Epithelial cell of esophagus (primary cell): ENCODE measurements at regions not wholly inside any gene's neighbourhood (a gene's known extent, or its start where the extent isn't known, plus 50 kb on each side); places are given as distances from the start of the nearest gene placed in this dataset.

ENCODE experiments used
- DNase-seq: peaks from one replicate; pipeline ENCODE4 v3.0.0; 2010; ENCODE audit warnings: low read depth
- H3K4me3 ChIP-seq: 2 replicates; pipeline ENCODE4 v1.5.1; 2011; ENCODE audit warnings: mild to moderate bottlenecking, low read length, control low read depth
- CTCF ChIP-seq: IDR thresholded peaks from 2 replicates; pipeline ENCODE4 v1.5.1; 2011; ENCODE audit warnings: low read depth, mild to moderate bottlenecking, low read length, control low read depth, inconsistent platforms; ENCODE audit not compliant: insufficient read depth; ENCODE audit errors: missing control alignments

- no peak for TF ChIP-seq CTCF
- no peak overlapping the region for H3K4me3 ChIP-seq
- no peak for DNase-seq
These were observed 226.6 kb downstream of the ACKR3 start for GRCh38 chr2:236796236-236796635.

- no peak for TF ChIP-seq CTCF
- H3K4me3 ChIP-seq, result no peak overlapping the region
- no peak for DNase-seq
These were observed 227.8 kb downstream of the ACKR3 start for GRCh38 chr2:236797411-236797810.

- no peak for DNase-seq
- no peak overlapping the region for H3K4me3 ChIP-seq
- no peak for TF ChIP-seq CTCF
These were observed 228.9 kb downstream of the ACKR3 start for GRCh38 chr2:236798491-236798890.

GRCh38 chr2:236799391-236800026 lies 229.9 kb downstream of the ACKR3 start:
- no peak for TF ChIP-seq CTCF
- no peak for DNase-seq
- H3K4me3 ChIP-seq, result no peak overlapping the region

GRCh38 chr2:236802862-236803261 lies 233.2 kb downstream of the ACKR3 start:
- H3K4me3 ChIP-seq, result no peak overlapping the region
- no peak for TF ChIP-seq CTCF
- no peak for DNase-seq

GRCh38 chr2:236803621-236804020 lies 234.0 kb downstream of the ACKR3 start:
- TF ChIP-seq CTCF, result no peak
- H3K4me3 ChIP-seq, result no peak overlapping the region
- DNase-seq, result no peak

- TF ChIP-seq CTCF, result no peak
- no peak for DNase-seq
- H3K4me3 ChIP-seq, result no peak overlapping the region
These were observed 236.3 kb downstream of the ACKR3 start for GRCh38 chr2:236805800-236806531.
